LNCaP clone FGC (cell line): ENCODE measurements at regions not wholly inside any gene's neighbourhood (a gene's known extent, or its start where the extent isn't known, plus 50 kb on each side); places are given as distances from the start of the nearest gene placed in this dataset.

Source experiments
- DNase-seq: peaks from one replicate; pipeline ENCODE4 v3.0.0-alpha.2; 2011; ENCODE audit warnings: low read depth
- H3K4me3 ChIP-seq: 2 replicates; pipeline ENCODE4 v1.5.1; 2011; ENCODE audit warnings: mild to moderate bottlenecking, low read depth, low read length, control low read depth
- CTCF ChIP-seq: IDR thresholded peaks from 2 replicates; pipeline ENCODE4 v1.5.1; 2012; ENCODE audit warnings: mild to moderate bottlenecking; ENCODE audit not compliant: control insufficient read depth, insufficient read depth; ENCODE audit errors: extremely low read depth

GRCh38 chrX:104316739-104317138 is 62.0 kb upstream of the ESX1 start:
- H3K4me3 ChIP-seq, result no peak overlapping the region
- DNase-seq, result no peak
- TF ChIP-seq CTCF, result no peak

GRCh38 chrX:104315555-104315954 is 60.8 kb upstream of the ESX1 start:
- no peak for TF ChIP-seq CTCF
- H3K4me3 ChIP-seq, result no peak overlapping the region
- DNase-seq, result no peak

GRCh38 chrX:104310657-104311254 is 56.0 kb upstream of the ESX1 start:
- DNase-seq, result no peak
- TF ChIP-seq CTCF, result no peak
- no peak overlapping the region for H3K4me3 ChIP-seq

GRCh38 chrX:104310090-104310489 is 55.4 kb upstream of the ESX1 start:
- peak; percentile 50 for TF ChIP-seq CTCF
- no peak for DNase-seq
- no peak overlapping the region for H3K4me3 ChIP-seq

- DNase-seq, result no peak
- no peak overlapping the region for H3K4me3 ChIP-seq
These were observed 54.4 kb upstream of the ESX1 start for GRCh38 chrX:104309169-104309568.

GRCh38 chrX:104307341-104307740 is 52.6 kb upstream of the ESX1 start:
- TF ChIP-seq CTCF, result no peak
- no peak for DNase-seq
- no peak overlapping the region for H3K4me3 ChIP-seq

More at GRCh38 chrX:104309169-104309568, 54.4 kb upstream of the ESX1 start:
- TF ChIP-seq CTCF, result no peak

GRCh38 chrX:104306180-104306579 is 51.4 kb upstream of the ESX1 start:
- no peak for DNase-seq
- TF ChIP-seq CTCF, result no peak
- H3K4me3 ChIP-seq, result no peak overlapping the region
